ENCODE measurements at regions not wholly inside any gene's neighbourhood (a gene's known extent, or its start where the extent isn't known, plus 50 kb on each side); places are given as distances from the start of the nearest gene placed in this dataset.

GRCh38 chr5:52560366-52560765 is 227.3 kb upstream of the ITGA1 start:
- DNase-seq (ENCODE audit: low spot score) = no peak
- TF ChIP-seq CTCF (IDR thresholded peaks at IDR 0.05; ENCODE audit: borderline replicate concordance, control extremely low read depth, extremely low read depth, insufficient read depth, missing control alignments) = no peak
- in situ Hi-C loops (cut with MboI; ENCODE audit: low sequenced_read_pairs, unreplicated experiment) = no loop called here

- in situ Hi-C loops (cut with MboI; ENCODE audit: low sequenced_read_pairs, unreplicated experiment) = no loop called here
- no peak for TF ChIP-seq CTCF (IDR thresholded peaks at IDR 0.05; ENCODE audit: borderline replicate concordance, control extremely low read depth, extremely low read depth, insufficient read depth, missing control alignments)
- DNase-seq (ENCODE audit: low spot score) = no peak
These were observed 225.2 kb upstream of the ITGA1 start for GRCh38 chr5:52562473-52562872.

- in situ Hi-C loops (cut with MboI; ENCODE audit: low sequenced_read_pairs, unreplicated experiment) = no loop called here
- DNase-seq (ENCODE audit: low spot score) = no peak
- TF ChIP-seq CTCF (IDR thresholded peaks at IDR 0.05; ENCODE audit: borderline replicate concordance, control extremely low read depth, extremely low read depth, insufficient read depth, missing control alignments) = no peak
These were observed 223.1 kb upstream of the ITGA1 start for GRCh38 chr5:52564587-52564986.

GRCh38 chr5:52577546-52577945 is 210.2 kb upstream of the ITGA1 start:
- no peak for TF ChIP-seq CTCF (IDR thresholded peaks at IDR 0.05; ENCODE audit: borderline replicate concordance, control extremely low read depth, extremely low read depth, insufficient read depth, missing control alignments)
- in situ Hi-C loops (cut with MboI; ENCODE audit: low sequenced_read_pairs, unreplicated experiment) = no loop called here
- no peak for DNase-seq (ENCODE audit: low spot score)

- no peak for TF ChIP-seq CTCF (IDR thresholded peaks at IDR 0.05; ENCODE audit: borderline replicate concordance, control extremely low read depth, extremely low read depth, insufficient read depth, missing control alignments)
- DNase-seq (ENCODE audit: low spot score) = no peak
- in situ Hi-C loops (cut with MboI; ENCODE audit: low sequenced_read_pairs, unreplicated experiment) = no loop called here
These were observed 208.3 kb upstream of the ITGA1 start for GRCh38 chr5:52579391-52579790.

- DNase-seq (ENCODE audit: low spot score) = no peak
- in situ Hi-C loops (cut with MboI; ENCODE audit: low sequenced_read_pairs, unreplicated experiment) = no loop called here
These were observed 206.8 kb upstream of the ITGA1 start for GRCh38 chr5:52580921-52581320.

More at GRCh38 chr5:52580921-52581320, 206.8 kb upstream of the ITGA1 start:
- TF ChIP-seq CTCF (IDR thresholded peaks at IDR 0.05; ENCODE audit: borderline replicate concordance, control extremely low read depth, extremely low read depth, insufficient read depth, missing control alignments) = no peak
